NCI-H345 treated with DMSO at 0.1 percent for 48 hours (cell line): ENCODE measurements at regions not wholly inside any gene's neighbourhood (a gene's known extent, or its start where the extent isn't known, plus 50 kb on each side); places are given as distances from the start of the nearest gene placed in this dataset.
A peak's percentile ranks its signal among the peaks of the same experiment; 100 is the strongest.

ENCODE experiments used
- DNase-seq: peaks from one replicate; lab custom pipeline; 2025; ENCODE audit not compliant: unreplicated experiment; lab: John Stamatoyannopoulos, UW

- DNase-seq = no peak
Observed at GRCh38 chr5:74052441-74053221, 426.6 kb downstream of the ARHGEF28 start.

- no peak for DNase-seq
Observed at GRCh38 chr5:74051076-74051475, 425.1 kb downstream of the ARHGEF28 start.

- DNase-seq = no peak
Observed at GRCh38 chr5:74044936-74045335, 418.9 kb downstream of the ARHGEF28 start.

- DNase-seq = no peak
Observed at GRCh38 chr5:74042959-74043358, 417.0 kb downstream of the ARHGEF28 start.

GRCh38 chr5:74042559-74042958 lies 416.6 kb downstream of the ARHGEF28 start:
- DNase-seq = no peak

- no peak for DNase-seq
Observed at GRCh38 chr5:74041913-74042312, 415.9 kb downstream of the ARHGEF28 start.

GRCh38 chr5:74040811-74041491 lies 415.0 kb downstream of the ARHGEF28 start:
- peak; percentile 21 for DNase-seq

GRCh38 chr5:74040065-74040551 lies 414.1 kb downstream of the ARHGEF28 start:
- DNase-seq = no peak

GRCh38 chr5:74037321-74037720 lies 411.3 kb downstream of the ARHGEF28 start:
- DNase-seq = no peak

GRCh38 chr5:74035521-74035937 lies 409.5 kb downstream of the ARHGEF28 start:
- no peak for DNase-seq

- DNase-seq = no peak
Observed at GRCh38 chr5:74034733-74035132, 408.7 kb downstream of the ARHGEF28 start.

- DNase-seq = no peak
Observed at GRCh38 chr5:74032617-74033016, 406.6 kb downstream of the ARHGEF28 start.

- no peak for DNase-seq
Observed at GRCh38 chr5:74031536-74031935, 405.5 kb downstream of the ARHGEF28 start.

- DNase-seq = no peak
Observed at GRCh38 chr5:74030821-74031220, 404.8 kb downstream of the ARHGEF28 start.

GRCh38 chr5:74030371-74030770 lies 404.4 kb downstream of the ARHGEF28 start:
- DNase-seq = no peak

- no peak for DNase-seq
Observed at GRCh38 chr5:74028976-74029375, 403.0 kb downstream of the ARHGEF28 start.

- DNase-seq = no peak
Observed at GRCh38 chr5:74028406-74028805, 402.4 kb downstream of the ARHGEF28 start.

- no peak for DNase-seq
Observed at GRCh38 chr5:74027732-74028338, 401.8 kb downstream of the ARHGEF28 start.

GRCh38 chr5:74026310-74026709 lies 400.3 kb downstream of the ARHGEF28 start:
- no peak for DNase-seq

GRCh38 chr5:74021126-74021525 lies 395.1 kb downstream of the ARHGEF28 start:
- DNase-seq = no peak

GRCh38 chr5:74020503-74020902 lies 394.5 kb downstream of the ARHGEF28 start:
- peak; percentile 71 for DNase-seq

GRCh38 chr5:74019923-74020322 lies 393.9 kb downstream of the ARHGEF28 start:
- DNase-seq = no peak
